GM12865 (cell line): ENCODE measurements at regions not wholly inside any gene's neighbourhood (a gene's known extent, or its start where the extent isn't known, plus 50 kb on each side); places are given as distances from the start of the nearest gene placed in this dataset.

Experiments used
- DNase-seq: peaks from one replicate; pipeline ENCODE4 v3.0.0; 2010; ENCODE audit warnings: low read depth
- H3K4me3 ChIP-seq: 2 replicates; pipeline ENCODE4 v1.5.1; 2011; ENCODE audit warnings: mild to moderate bottlenecking, low read depth, low read length, control low read depth
- CTCF ChIP-seq: IDR thresholded peaks from 2 replicates; pipeline ENCODE4 v1.5.1; 2011; ENCODE audit warnings: low read length, control low read depth, low read depth, inconsistent platforms; ENCODE audit not compliant: insufficient read depth; ENCODE audit errors: missing control alignments

DNA sequence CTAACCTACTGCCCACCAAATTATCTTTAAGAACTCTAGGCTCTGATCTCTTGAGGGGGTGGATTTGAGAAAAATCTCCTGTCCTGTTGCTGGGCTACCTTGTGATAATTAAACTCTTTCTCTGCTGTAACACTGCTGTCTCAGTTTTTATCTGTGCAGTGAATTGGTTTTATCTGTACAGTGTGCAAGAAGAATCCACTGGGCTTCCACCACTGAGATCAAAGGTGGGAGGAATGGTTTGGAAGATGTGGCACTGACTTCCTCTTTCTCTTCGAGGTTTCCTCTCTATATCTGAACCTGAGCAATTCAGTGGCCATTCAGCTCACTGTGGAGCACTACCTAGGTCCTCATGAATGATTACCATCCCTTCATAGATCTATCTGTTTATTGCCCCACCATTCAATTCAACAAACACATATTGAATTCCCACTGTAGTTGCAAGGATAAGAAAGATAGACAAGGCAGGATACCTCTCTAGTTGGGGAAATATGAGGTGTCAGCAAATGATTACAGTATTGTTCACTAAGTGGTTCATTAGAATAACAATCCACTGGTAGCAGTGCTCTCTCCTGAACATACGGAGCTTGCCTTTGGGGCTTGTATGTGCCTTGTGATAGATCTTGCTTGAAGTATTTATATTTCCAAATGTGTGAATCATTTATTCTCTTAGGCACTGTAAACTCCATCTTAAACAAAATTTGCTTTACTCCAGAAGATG lies 172.1 kb upstream of the ARG1 start:
- no peak for TF ChIP-seq CTCF
- no peak overlapping the region for H3K4me3 ChIP-seq
- DNase-seq, result no peak

DNA sequence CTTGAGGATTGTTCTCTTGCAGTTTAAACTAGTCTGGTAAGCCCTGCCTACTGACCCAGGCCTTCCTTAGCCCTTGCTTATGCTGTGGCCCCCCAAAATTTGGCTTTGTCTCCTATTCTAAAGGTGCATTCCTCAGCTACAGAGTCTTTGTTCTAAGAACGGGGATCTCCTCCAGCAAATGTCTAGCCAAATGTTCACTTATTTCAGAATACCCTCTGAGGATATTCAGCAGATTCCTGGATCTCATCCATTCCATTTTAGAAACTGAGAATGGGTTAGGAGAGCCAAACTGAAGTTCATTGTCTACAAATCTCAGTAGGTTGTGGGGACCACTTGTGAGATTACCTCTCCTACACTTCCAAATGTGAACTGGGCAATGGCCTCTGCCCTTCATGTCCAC lies 164.2 kb upstream of the ARG1 start:
- no peak for DNase-seq
- H3K4me3 ChIP-seq, result no peak overlapping the region
- TF ChIP-seq CTCF, result no peak

- DNase-seq, result no peak
- H3K4me3 ChIP-seq, result no peak overlapping the region
- no peak for TF ChIP-seq CTCF
Observed at GRCh38 chr6:131410785-131411184, 162.2 kb upstream of the ARG1 start.

DNA sequence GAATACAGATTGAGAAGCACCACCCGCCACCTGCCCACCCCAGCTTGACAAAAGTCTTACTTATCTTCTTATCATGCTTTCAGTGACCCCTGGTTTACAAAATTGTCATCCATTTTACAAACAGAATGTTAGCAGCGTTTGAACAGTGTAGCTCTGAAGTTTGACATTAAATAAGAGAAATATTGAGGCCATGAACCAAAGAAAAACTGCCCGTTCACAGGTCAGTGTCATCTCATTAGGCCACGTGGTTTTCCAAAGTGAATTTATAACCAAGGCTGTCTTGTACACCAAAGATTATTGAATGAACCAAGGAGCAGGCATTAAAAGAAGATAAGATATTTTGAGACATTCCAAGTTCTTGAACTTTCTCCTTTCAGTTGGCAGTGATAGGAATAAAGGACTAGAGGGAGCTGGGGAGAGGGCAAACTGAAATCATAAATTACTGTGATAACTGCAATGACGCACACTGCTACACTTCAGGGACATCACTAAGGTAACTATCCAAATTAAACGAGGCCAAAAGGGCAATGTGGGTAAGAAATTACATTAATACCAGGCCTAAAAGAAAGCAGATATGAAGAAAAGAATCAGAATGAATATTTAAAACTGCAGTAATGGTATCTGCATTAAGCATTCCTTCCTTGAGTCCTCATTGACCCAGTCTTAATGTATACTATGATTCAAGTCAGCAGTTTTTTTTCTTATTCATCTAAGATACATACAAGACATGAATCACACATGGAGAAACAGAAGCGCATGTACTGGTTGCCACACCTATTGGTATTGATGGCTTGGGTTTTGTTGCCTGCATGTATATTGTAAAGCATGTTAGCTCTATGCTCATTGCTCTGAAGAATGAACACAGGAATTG lies 159.8 kb upstream of the ARG1 start:
- no peak for TF ChIP-seq CTCF
- no peak for DNase-seq
- H3K4me3 ChIP-seq, result no peak overlapping the region

DNA sequence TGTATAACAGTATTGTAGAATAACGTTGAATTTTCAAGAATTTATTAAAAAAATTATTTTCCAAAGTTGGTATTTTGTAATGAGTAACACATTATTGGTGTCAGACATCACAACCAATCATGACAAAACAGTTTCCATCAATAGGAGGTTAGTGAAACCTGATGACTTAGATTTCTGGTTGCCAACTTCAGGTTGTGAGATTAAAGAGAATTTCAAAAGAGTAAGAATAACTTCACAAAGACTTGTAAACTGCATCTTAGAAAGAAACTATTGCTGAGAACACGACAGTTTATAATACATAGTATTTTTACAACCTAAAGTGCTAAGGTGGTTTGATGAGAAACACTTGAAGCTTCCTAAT lies 159.2 kb upstream of the ARG1 start:
- no peak for TF ChIP-seq CTCF
- no peak overlapping the region for H3K4me3 ChIP-seq
- DNase-seq, result no peak

- no peak for TF ChIP-seq CTCF
- DNase-seq, result no peak
Observed at GRCh38 chr6:131414956-131415355, 158.1 kb upstream of the ARG1 start.

GRCh38 chr6:131418441-131418840 lies 154.6 kb upstream of the ARG1 start:
- no peak for TF ChIP-seq CTCF
- no peak for DNase-seq
- no peak overlapping the region for H3K4me3 ChIP-seq

More at GRCh38 chr6:131414956-131415355, 158.1 kb upstream of the ARG1 start:
- H3K4me3 ChIP-seq, result no peak overlapping the region
